Retinal pigment epithelial cell (primary cell): ENCODE measurements at regions not wholly inside any gene's neighbourhood (a gene's known extent, or its start where the extent isn't known, plus 50 kb on each side); places are given as distances from the start of the nearest gene placed in this dataset.

Experiments used
- DNase-seq: peaks from one replicate; pipeline ENCODE4 v3.0.0-alpha.2; 2010; ENCODE audit warnings: low read depth
- H3K4me3 ChIP-seq: 2 replicates; pipeline ENCODE4 v1.5.1; 2011; ENCODE audit warnings: mild to moderate bottlenecking, low read length, control low read depth, moderate library complexity
- TF ChIP-seq, protein P1 (sequence below): conservative IDR thresholded peaks from 2 replicates; pipeline ENCODE4 v1.5.1; 2011; ENCODE audit warnings: low read depth, low read length, control low read depth, inconsistent platforms

DNA sequence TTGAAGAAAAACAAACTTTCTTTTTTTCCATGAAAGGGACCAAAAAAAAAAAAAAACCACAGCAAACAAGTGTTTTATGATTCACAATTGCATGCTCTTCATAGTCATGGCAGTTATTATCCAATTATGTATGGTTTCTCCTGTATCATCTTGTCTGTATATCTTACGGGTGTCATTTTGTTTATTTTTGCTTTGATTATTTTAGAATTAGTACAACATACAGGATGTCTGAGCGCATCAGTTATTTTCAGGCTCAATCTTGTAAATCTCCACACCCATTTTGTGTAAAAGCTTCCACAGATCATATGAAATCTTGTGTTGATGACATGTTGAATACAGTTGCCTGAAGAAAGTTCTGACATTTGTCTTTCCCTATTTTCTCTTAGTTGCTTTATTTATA is 280.3 kb downstream of the KLF5 start:
- H3K4me3 ChIP-seq = no peak overlapping the region
- TF ChIP-seq, protein P1, sequence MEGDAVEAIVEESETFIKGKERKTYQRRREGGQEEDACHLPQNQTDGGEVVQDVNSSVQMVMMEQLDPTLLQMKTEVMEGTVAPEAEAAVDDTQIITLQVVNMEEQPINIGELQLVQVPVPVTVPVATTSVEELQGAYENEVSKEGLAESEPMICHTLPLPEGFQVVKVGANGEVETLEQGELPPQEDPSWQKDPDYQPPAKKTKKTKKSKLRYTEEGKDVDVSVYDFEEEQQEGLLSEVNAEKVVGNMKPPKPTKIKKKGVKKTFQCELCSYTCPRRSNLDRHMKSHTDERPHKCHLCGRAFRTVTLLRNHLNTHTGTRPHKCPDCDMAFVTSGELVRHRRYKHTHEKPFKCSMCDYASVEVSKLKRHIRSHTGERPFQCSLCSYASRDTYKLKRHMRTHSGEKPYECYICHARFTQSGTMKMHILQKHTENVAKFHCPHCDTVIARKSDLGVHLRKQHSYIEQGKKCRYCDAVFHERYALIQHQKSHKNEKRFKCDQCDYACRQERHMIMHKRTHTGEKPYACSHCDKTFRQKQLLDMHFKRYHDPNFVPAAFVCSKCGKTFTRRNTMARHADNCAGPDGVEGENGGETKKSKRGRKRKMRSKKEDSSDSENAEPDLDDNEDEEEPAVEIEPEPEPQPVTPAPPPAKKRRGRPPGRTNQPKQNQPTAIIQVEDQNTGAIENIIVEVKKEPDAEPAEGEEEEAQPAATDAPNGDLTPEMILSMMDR = no peak
- DNase-seq = no peak

DNA sequence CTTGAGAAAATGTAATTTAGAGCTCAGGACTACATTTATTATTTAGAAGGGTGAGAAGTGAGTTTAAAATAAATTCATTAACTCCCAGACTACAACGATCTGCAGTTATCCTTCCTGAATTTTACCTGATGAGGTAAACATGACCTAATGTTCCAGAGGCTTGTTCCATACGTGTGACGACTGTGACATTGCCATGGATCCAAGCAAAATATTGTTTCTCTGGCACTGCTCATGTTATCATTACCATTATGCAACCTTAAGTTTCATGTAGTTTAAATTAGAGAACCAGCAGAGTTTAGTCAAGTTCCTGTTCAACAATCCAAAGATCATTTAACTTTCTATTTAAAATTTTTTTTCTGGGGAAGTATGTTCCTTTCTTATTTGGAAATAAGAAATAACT is 279.6 kb downstream of the KLF5 start:
- no peak for DNase-seq
- TF ChIP-seq, protein P1 = no peak
- H3K4me3 ChIP-seq = no peak overlapping the region

DNA sequence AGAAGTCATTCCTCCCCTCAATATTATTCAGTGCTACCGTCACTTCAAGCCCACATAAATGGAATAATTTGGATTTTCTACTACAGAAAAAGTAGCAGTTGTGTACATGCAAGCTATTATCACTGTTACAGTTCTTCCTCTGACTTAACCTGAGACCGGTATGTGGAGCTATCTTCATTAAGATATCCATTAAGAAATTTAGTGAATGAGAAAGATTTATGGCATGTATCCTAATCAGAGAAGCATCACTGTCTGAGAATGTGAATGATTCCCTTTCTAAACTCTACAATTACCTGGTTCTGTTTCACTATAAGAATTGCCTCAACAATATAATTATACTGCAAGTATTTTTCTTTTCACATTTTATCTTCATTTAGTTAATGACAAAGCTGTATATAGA is 278.7 kb downstream of the KLF5 start:
- TF ChIP-seq, protein P1 = no peak
- H3K4me3 ChIP-seq = no peak overlapping the region
- no peak for DNase-seq

DNA sequence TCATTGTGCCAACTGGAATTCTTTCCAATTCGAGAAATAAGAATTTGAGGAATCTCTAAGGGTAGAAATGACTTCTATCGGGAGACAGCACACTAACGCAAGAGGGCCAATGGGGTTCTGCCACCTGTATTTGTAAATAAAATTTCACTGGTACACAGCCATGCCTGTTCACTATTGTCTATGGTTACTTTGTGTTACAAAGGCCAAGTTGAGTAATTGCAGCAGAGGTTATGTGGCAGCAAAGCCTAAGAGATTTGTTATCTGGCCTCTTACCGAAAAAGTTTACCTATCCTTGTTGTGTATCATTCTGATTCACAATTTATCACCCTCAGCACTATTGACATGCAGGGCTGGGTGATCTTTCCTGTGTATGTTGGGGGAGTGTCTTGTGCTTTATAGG is 278.0 kb downstream of the KLF5 start:
- TF ChIP-seq, protein P1 = no peak
- DNase-seq = no peak
- no peak overlapping the region for H3K4me3 ChIP-seq

DNA sequence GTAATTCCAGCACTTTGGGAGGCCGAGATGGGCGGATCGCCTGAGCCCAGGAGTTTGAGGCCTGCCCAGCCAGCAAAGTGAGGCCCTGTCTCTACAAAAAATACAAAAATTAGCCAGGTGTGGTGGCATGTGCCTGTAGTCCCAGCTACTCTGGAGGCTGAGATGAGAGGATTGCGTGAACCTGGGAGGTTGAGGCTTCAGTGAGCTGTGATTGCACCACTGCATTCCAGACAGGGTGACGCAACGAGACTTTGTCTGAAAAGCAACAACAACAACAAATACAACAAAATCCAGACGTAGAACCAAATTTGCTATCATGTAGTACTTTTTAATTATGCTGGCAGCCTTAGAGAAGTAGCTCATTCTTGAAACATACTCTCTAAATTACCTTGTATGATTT is 277.1 kb downstream of the KLF5 start:
- TF ChIP-seq, protein P1 = no peak
- H3K4me3 ChIP-seq = no peak overlapping the region
- no peak for DNase-seq

DNA sequence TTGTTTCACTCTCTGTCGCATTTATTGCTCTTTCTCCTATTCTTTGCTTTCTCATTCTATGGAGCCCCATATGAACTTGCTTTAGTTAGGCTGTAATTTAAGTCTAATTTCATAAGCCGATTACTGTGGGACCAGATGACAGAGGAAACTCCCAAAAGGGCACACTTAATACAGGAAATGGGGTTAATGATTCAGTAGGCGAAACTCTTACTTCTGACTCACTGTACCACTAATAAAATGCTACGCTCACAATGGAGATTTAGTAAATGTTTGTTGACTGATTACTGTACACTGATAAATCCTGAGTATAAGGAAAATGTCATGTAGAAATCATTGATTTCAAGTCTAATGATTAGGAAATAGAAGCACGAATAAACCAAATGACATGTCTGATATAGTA is 276.4 kb downstream of the KLF5 start:
- no peak overlapping the region for H3K4me3 ChIP-seq
- peak; percentile 94 for DNase-seq

DNA sequence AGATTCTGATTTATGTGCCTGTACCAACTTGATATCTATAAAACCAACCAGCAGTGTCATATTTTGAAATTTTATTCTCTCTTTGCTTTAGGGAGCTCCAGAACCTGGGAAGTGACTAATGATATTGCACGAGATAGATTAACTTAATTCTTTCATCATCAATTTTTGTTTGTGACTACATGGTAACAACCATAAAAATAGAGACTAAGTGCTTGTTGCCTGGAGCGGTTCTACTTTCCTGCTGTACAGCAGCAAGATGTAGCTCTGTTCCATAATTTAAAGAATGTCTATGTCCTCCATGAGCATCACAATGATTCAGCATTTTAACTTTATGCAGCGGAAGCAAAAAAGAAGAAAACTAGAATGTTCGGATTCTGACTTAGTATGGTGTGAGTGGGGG is 275.6 kb downstream of the KLF5 start:
- no peak overlapping the region for H3K4me3 ChIP-seq
- TF ChIP-seq, protein P1 = no peak
- no peak for DNase-seq

More for the DNA sequence above, 276.4 kb downstream of the KLF5 start:
- TF ChIP-seq, protein P1 = no peak
